K562 (cell line): ENCODE measurements at regions not wholly inside any gene's neighbourhood (a gene's known extent, or its start where the extent isn't known, plus 50 kb on each side); places are given as distances from the start of the nearest gene placed in this dataset.

Experiments
- ATAC-seq: fragments of 200-7000 bp; cut with Tn5 transposase; 3 replicates; pipeline ENCODE4 v1.9.1; 2020; ENCODE audit warnings: moderate library complexity
- BruUV-seq: library from RNA; stranded (reverse); fragments of 400-500 nt; replicated peaks from 2 replicates; lab custom pipeline; 2021; lab: Mats Ljungman, UMichigan
- CTCF ChIA-PET: fragments of 300-600 bp; formaldehyde crosslinking; extraction: SDS; loops from one replicate; lab custom pipeline; 2021; ENCODE audit warnings: low intra/inter-chr PET ratio; lab: Yijun Ruan, JAX
- POLR2A ChIA-PET: fragments of 300-600, 350-650 bp; sonication (Branson Sonifier 250); formaldehyde crosslinking; extraction: SDS; loops from one replicate; lab custom pipeline; 2021; ENCODE audit warnings: antibody characterized with exemption, inconsistent platforms; lab: Yijun Ruan, JAX
- DNase-seq, 4 experiments: peaks; one replicate each; pipeline versions ENCODE4 v3.0.0 to v3.0.0-alpha.2; 2011 to 2018; ENCODE audit warnings: low spot score in 3 of 4, mixed read lengths in 3 of 4; ENCODE audit errors: extremely low read depth in 1 of 4
- FAIRE-seq: peaks from 2 replicates; lab custom pipeline; 2011; peaks lifted over from hg19 to GRCh38; lab: Jason Lieb, UNC
- H2AFZ ChIP-seq: 2 replicates; pipeline ENCODE4 v1.6.0; 2011; ENCODE audit warnings: low read depth, low read length, control low read depth, inconsistent platforms
- H3K27ac ChIP-seq: fragments of 200-600 bp; 3 replicates; pipeline ENCODE4 v1.8.0; 2011; ENCODE audit warnings: low read depth, mild to moderate bottlenecking, control low read depth, inconsistent platforms, low read length, moderate library complexity, mixed read lengths; ENCODE audit errors: extremely low read depth
- H3K27me3 ChIP-seq, 2 experiments: fragments of 300-600 bp in 1 of 2; 2 replicates in 1 of 2; 3 replicates in 1 of 2; pipeline versions ENCODE4 v1.6.0 to v1.8.0; 2011; ENCODE audit warnings: inconsistent platforms in 2 of 2, low read length in 2 of 2, mild to moderate bottlenecking in 1 of 2, mixed read lengths in 1 of 2, moderate library complexity in 1 of 2; ENCODE audit not compliant: control insufficient read depth in 2 of 2, insufficient read depth in 2 of 2
- H3K36me3 ChIP-seq: fragments of 300-600 bp; 3 replicates; pipeline ENCODE4 v1.8.0; 2011; ENCODE audit warnings: mild to moderate bottlenecking, low read length, inconsistent platforms; ENCODE audit not compliant: control insufficient read depth, insufficient read depth
- H3K4me1 ChIP-seq, 2 experiments: fragments of 200-600 bp in 1 of 2; replicated peaks in 1 of 2; 2 replicates in 1 of 2; 3 replicates in 1 of 2; pipeline versions ENCODE4 v1.5.1 to v1.8.0; 2011; ENCODE audit warnings: inconsistent platforms in 2 of 2, low read length in 2 of 2, mild to moderate bottlenecking in 1 of 2, mixed read lengths in 1 of 2, moderate library complexity in 1 of 2; ENCODE audit not compliant: control insufficient read depth in 2 of 2, insufficient read depth in 2 of 2
- H3K4me2 ChIP-seq: 2 replicates; pipeline ENCODE4 v1.6.1; 2011; ENCODE audit warnings: low read length, control low read depth, inconsistent platforms, mixed read lengths; ENCODE audit not compliant: insufficient read depth
- H3K4me3 ChIP-seq: fragments of 200-600 bp; sonication (generic), shearing (Covaris generic); 2 replicates; pipeline ENCODE4 v1.5.1; 2016; ENCODE audit warnings: control low read depth, inconsistent platforms
- H3K79me2 ChIP-seq: fragments of 200-600 bp; 3 replicates; pipeline ENCODE4 v1.8.0; 2011; ENCODE audit warnings: low read length, inconsistent platforms; ENCODE audit not compliant: control insufficient read depth, insufficient read depth
- H3K9ac ChIP-seq, 2 experiments: 2 replicates each; pipeline versions ENCODE4 v1.6.0 to v1.6.1; 2011; ENCODE audit warnings: low read depth in 2 of 2, low read length in 2 of 2, control low read depth in 1 of 2, inconsistent platforms in 1 of 2, mild to moderate bottlenecking in 1 of 2, mixed read lengths in 1 of 2; ENCODE audit not compliant: insufficient read depth in 1 of 2
- H3K9me1 ChIP-seq: one replicate; pipeline ENCODE4 v1.6.0; 2011; ENCODE audit warnings: inconsistent platforms, mild to moderate bottlenecking, low read length, moderate library complexity; ENCODE audit not compliant: control insufficient read depth, insufficient read depth
- H3K9me3 ChIP-seq: replicated peaks from 2 replicates; pipeline ENCODE4 v1.5.1; 2011; ENCODE audit warnings: low read depth, low read length, inconsistent platforms; ENCODE audit not compliant: control insufficient read depth, insufficient read depth
- H4K20me1 ChIP-seq: replicated peaks from 2 replicates; pipeline ENCODE4 v1.6.1; 2011; ENCODE audit warnings: low read length, inconsistent platforms, mixed read lengths; ENCODE audit not compliant: control insufficient read depth, insufficient read depth
- ARID2 ChIP-seq: fragments of 450-650 bp; IDR thresholded peaks from 2 replicates; pipeline ENCODE4 v1.6.1; 2017; ENCODE audit warnings: antibody characterized with exemption, mild to moderate bottlenecking
- ERF ChIP-seq: fragments of 450-650 bp; formaldehyde crosslinking; IDR thresholded peaks from 2 replicates; pipeline ENCODE4 v1.4.0; 2020; ENCODE audit warnings: mild to moderate bottlenecking, mixed read lengths
- GABPB1 ChIP-seq: sonication (generic); formaldehyde crosslinking; IDR thresholded peaks from 2 replicates; pipeline ENCODE4 v1.8.0; 2022; ENCODE audit warnings: mild to moderate bottlenecking, missing genetic modification reagents
- HINFP ChIP-seq: fragments of 450-650 bp; conservative IDR thresholded peaks from 2 replicates; pipeline ENCODE4 v1.6.1; 2016; ENCODE audit warnings: missing genetic modification characterization, low read depth, mild to moderate bottlenecking, control low read depth, missing compliant biosample characterization
- IRF9 ChIP-seq: fragments of 450-650 bp; IDR thresholded peaks from 2 replicates; pipeline ENCODE4 v1.6.1; 2016; ENCODE audit warnings: missing biosample characterization, missing genetic modification characterization
- KLF10 ChIP-seq: fragments of 250-450 bp; sonication (Bioruptor Pico); IDR thresholded peaks from 2 replicates; pipeline ENCODE4 v1.6.1; 2021; ENCODE audit warnings: matching md5 sums
- MAFF ChIP-seq: IDR thresholded peaks from 2 replicates; pipeline ENCODE4 v1.6.1; 2012; ENCODE audit warnings: low read length, improper control_type of control experiment
- MNT ChIP-seq, 2 experiments: fragments of 450-650 bp; conservative IDR thresholded peaks; 2 replicates each; pipeline ENCODE4 v1.6.1; 2017; ENCODE audit warnings: mild to moderate bottlenecking in 2 of 2, moderate library complexity in 2 of 2
- RBM14 ChIP-seq: fragments of 200-400 bp; formaldehyde crosslinking; IDR thresholded peaks from 2 replicates; pipeline ENCODE4 v1.6.1; 2018; ENCODE audit warnings: low read depth, mild to moderate bottlenecking, low read length, moderate library complexity, borderline replicate concordance; ENCODE audit not compliant: insufficient read depth
- USF1 ChIP-seq: sonication (generic); formaldehyde crosslinking; IDR thresholded peaks from 2 replicates; pipeline ENCODE4 v1.9.0; 2022; ENCODE audit warnings: mild to moderate bottlenecking, missing genetic modification reagents
- ZNF707 ChIP-seq: fragments of 250-450 bp; sonication (Bioruptor Pico); conservative IDR thresholded peaks from 2 replicates; pipeline ENCODE4 v1.8.0; 2022; ENCODE audit warnings: inconsistent platforms, mild to moderate bottlenecking, moderate library complexity
- WGBS: fragments of 100-300 bp; shearing (Covaris generic); methylation state at CpG from one replicate; pipeline ENCODE4 v1.1.6; 2016; ENCODE audit warnings: low coverage, mixed read lengths; ENCODE audit not compliant: insufficient coverage; ENCODE audit errors: missing lambda C conversion rate; 5-methylcytosine and 5-hydroxymethylcytosine counted together
- in situ Hi-C: fragments of 300-500 bp; cut with MboI; formaldehyde crosslinking; loops from 4 replicates; pipeline ENCODE4 v1.15.0; 2018; ENCODE audit warnings: inconsistent platforms, mixed read lengths
- intact Hi-C: fragments of 100-400 bp; cut with micrococcal nuclease; formaldehyde crosslinking; loops from 2 replicates; pipeline ENCODE4 v1.14.2; 2022
- TF ChIP-seq, protein P1 (sequence below): fragments of 450-650 bp; formaldehyde crosslinking; IDR thresholded peaks from 2 replicates; pipeline ENCODE4 v1.4.0; 2020; ENCODE audit warnings: mild to moderate bottlenecking, moderate library complexity
- TF ChIP-seq, protein P2 (sequence below): fragments of 450-650 bp; IDR thresholded peaks from 2 replicates; pipeline ENCODE4 v1.6.1; 2016

DNA sequence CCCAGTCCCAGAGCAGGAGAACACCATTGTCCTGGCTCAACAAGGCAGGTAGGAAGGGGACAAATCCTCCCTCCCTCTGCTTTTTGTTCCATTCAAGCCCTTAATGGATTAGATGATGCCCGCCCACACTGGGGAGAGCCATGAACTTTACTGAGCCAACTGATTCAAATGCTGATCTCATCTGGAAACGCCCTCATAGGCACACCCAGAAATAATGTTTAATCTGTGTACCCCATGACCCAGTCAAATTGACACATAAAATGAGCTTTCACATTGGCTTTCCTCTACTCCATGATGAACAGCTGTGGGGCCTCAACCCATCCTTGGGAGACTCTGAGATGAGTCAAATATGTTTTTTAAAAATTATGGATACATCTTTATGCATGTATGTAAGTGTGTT is 141.8 kb downstream of the GALC start:
- no peaks in the 10 kb centered on the region for H3K9me3 ChIP-seq
- intact Hi-C loops: no loop called here
- no peak overlapping the region for H3K4me3 ChIP-seq
- no peaks in the 10 kb centered on the region for H3K9me1 ChIP-seq
- FAIRE-seq: no peak
- no peak overlapping the region for H3K27ac ChIP-seq
- H3K4me2 ChIP-seq: no peak overlapping the region
- no peaks in the 10 kb centered on the region for H3K36me3 ChIP-seq
- H3K79me2 ChIP-seq: no peaks in the 10 kb centered on the region
- in situ Hi-C loops: no loop called here
- CTCF ChIA-PET: no interaction called here
- BruUV-seq: no TSS peak
- no peak for TF ChIP-seq USF1 (CRISPR knock-in tag)
- no peak for TF ChIP-seq MNT (conservative IDR thresholded peaks at IDR 0.05)
- no peak for TF ChIP-seq ARID2
- TF ChIP-seq IRF9 (tag): no peak
- TF ChIP-seq, protein P1, sequence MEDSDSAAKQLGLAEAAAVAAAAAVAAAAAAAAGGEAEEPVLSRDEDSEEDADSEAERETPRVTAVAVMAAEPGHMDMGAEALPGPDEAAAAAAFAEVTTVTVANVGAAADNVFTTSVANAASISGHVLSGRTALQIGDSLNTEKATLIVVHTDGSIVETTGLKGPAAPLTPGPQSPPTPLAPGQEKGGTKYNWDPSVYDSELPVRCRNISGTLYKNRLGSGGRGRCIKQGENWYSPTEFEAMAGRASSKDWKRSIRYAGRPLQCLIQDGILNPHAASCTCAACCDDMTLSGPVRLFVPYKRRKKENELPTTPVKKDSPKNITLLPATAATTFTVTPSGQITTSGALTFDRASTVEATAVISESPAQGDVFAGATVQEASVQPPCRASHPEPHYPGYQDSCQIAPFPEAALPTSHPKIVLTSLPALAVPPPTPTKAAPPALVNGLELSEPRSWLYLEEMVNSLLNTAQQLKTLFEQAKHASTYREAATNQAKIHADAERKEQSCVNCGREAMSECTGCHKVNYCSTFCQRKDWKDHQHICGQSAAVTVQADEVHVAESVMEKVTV (CRISPR knock-in tag): no peak
- TF ChIP-seq, protein P2, sequence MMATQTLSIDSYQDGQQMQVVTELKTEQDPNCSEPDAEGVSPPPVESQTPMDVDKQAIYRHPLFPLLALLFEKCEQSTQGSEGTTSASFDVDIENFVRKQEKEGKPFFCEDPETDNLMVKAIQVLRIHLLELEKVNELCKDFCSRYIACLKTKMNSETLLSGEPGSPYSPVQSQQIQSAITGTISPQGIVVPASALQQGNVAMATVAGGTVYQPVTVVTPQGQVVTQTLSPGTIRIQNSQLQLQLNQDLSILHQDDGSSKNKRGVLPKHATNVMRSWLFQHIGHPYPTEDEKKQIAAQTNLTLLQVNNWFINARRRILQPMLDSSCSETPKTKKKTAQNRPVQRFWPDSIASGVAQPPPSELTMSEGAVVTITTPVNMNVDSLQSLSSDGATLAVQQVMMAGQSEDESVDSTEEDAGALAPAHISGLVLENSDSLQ: no peak
- TF ChIP-seq ZNF707 (CRISPR knock-in tag): no peak
- no peak for TF ChIP-seq MAFF
- no peak for TF ChIP-seq HINFP
- TF ChIP-seq GABPB1 (CRISPR knock-in tag): no peak
- TF ChIP-seq KLF10 (CRISPR knock-in tag): no peak
- no peak for TF ChIP-seq RBM14
- no peak for TF ChIP-seq ERF
- DNase-seq: no peak
- no peaks in the 10 kb centered on the region for H4K20me1 ChIP-seq
- no peaks in the 10 kb centered on the region for H3K27me3 ChIP-seq
- ATAC-seq: no peak
- H2AFZ ChIP-seq: no peak overlapping the region
- no peak overlapping the region for H3K9ac ChIP-seq
- POLR2A ChIA-PET: no interaction called here
- no peaks in the 10 kb centered on the region for H3K4me1 ChIP-seq
- 0% methylated on average over 2 of the region's 2 CpGs for whole genome bisulfite sequencing
